ENCODE measurements at regions not wholly inside any gene's neighbourhood (a gene's known extent, or its start where the extent isn't known, plus 50 kb on each side); places are given as distances from the start of the nearest gene placed in this dataset.

- no peaks in the 10 kb centered on the region for H3K27me3 Mint-ChIP-seq (ENCODE audit: low read depth)
- peak overlapping the region; percentile 65 for H3K4me3 Mint-ChIP-seq
- H3K9me3 Mint-ChIP-seq, result no peaks in the 10 kb centered on the region
- H3K4me1 Mint-ChIP-seq (ENCODE audit: low read depth), result peaks cover 92% of the 10 kb centered on the region
- ATAC-seq, result no peak
- DNase-seq, result no peak
- peaks cover 81% of the 10 kb centered on the region for H3K36me3 Mint-ChIP-seq (ENCODE audit: insufficient read depth)
Observed at GRCh38 chr7:130937830-130938229, 203.8 kb upstream of the KLF14 start.

DNA sequence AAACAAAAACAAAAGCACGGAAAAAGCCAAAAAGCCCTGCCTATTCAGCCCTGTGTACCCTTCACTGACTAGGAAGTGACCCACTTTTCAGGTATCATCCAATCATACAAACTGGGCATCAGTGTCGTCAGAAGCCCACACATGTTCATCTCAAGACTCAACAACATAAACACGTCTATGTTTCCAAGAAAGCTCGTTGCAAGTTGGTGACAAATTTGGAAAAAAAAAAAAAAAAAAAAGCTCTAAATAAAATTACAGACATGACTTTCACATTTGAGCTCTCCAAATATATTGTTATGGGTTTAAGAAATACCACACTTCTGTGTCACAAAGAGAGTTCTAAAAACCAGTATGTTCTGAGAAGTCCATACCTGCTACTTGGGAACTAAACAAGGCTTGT, 204.7 kb upstream of the KLF14 start:
- Mint-ChIP-seq H3K9me3 (no peaks in the 10 kb centered on the region), H3K4me3 (peak overlapping the region; percentile 65), H3K4me1 (ENCODE audit: low read depth) (peaks cover 93% of the 10 kb centered on the region), H3K27me3 (ENCODE audit: low read depth) (no peaks in the 10 kb centered on the region), H3K36me3 (ENCODE audit: insufficient read depth) (peaks cover 81% of the 10 kb centered on the region)
- peak in 1 of 2 donors; percentile 49 for ATAC-seq
- DNase-seq, result no peak

DNA sequence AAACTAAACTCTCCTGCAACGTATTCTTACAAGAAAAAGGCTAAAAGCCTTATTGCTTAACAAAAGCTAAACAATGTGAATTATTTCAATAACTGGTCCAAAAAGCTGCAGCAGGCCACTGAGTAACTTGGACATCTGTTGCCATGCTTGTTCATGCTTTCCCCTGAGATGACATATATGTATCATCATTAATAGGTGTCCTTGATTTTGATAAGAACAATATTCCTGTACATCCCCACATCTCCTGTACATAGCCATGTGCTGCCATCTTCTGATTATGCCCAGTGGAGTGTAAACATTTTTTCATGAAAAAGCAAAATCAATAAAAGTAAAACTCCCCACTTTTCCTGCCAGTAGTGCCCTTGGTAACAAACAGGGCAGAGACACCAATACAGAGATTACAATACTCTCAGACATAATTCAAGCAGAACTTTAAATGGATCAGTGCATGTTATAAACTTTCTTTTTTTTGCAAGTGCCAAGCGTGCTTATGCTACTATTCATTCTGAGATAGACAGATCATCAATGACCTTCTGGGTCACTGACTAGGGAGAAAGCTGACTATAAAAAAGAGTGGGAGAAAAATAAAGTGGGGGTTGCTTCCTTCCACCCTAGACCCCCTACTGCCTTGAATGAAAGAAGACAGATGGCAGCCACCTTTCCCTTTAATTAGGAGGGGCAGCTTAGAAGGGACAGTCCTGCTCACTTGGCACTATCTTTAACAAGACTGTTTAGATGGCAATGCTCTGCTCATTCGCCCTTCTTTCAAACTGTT, 205.5 kb upstream of the KLF14 start:
- no peaks in the 10 kb centered on the region for H3K27me3 Mint-ChIP-seq (ENCODE audit: low read depth)
- peaks cover 79% of the 10 kb centered on the region for H3K36me3 Mint-ChIP-seq (ENCODE audit: insufficient read depth)
- ATAC-seq (no peak), DNase-seq (no peak)
- H3K9me3 Mint-ChIP-seq, result no peaks in the 10 kb centered on the region
- peaks cover 90% of the 10 kb centered on the region for H3K4me1 Mint-ChIP-seq (ENCODE audit: low read depth)
- peak overlapping the region; percentile 83 for H3K4me3 Mint-ChIP-seq

DNA sequence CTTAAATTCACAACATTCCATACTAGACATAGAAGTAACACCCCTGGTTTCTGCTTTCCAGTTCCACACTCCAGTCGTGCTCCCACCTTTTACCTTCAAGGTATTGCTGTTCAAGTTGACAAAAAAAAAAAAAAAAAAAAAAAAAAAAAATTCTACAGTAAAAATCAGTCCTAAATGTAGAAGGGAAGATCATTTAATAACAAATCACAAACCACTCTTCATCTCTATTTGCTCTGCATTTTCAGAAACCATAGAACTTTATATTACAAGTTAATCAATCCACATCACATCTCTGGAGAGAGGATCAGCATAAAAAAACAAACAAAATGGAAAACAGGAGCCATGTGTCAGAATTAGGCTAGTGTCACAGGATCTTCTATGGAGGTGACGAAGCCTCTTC, 206.3 kb upstream of the KLF14 start:
- Mint-ChIP-seq H3K36me3 (ENCODE audit: insufficient read depth) (peaks cover 83% of the 10 kb centered on the region), H3K4me1 (ENCODE audit: low read depth) (peaks cover 90% of the 10 kb centered on the region), H3K4me3 (peak overlapping the region; percentile 83), H3K9me3 (no peaks in the 10 kb centered on the region), H3K27me3 (ENCODE audit: low read depth) (no peaks in the 10 kb centered on the region)
- ATAC-seq, result no peak
- no peak for DNase-seq

DNA sequence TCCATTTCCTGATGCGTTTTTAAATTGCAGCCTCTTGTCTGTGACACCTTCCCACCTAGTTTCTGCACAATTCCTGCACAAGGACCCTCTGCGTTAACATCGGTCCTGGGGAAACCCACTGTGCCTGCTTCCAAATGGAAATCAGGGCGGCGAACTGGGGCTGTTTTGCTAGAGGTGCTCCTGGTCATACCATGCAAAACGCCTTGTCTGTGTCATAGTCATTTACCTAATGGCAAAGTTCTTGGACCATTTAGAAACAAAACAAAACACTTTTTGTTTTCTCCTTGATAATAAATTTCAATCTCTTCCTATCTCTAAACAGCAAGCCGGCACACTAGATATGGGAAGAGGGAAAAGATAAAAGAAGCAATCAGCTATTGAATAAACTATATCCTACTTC, 206.9 kb upstream of the KLF14 start:
- H3K27me3 Mint-ChIP-seq (ENCODE audit: low read depth), result no peaks in the 10 kb centered on the region
- peaks cover 90% of the 10 kb centered on the region for H3K4me1 Mint-ChIP-seq (ENCODE audit: low read depth)
- DNase-seq (no peak), ATAC-seq (no peak)
- H3K36me3 Mint-ChIP-seq (ENCODE audit: insufficient read depth), result peaks cover 83% of the 10 kb centered on the region
- peak overlapping the region; percentile 83 for H3K4me3 Mint-ChIP-seq
- H3K9me3 Mint-ChIP-seq, result no peaks in the 10 kb centered on the region

DNA sequence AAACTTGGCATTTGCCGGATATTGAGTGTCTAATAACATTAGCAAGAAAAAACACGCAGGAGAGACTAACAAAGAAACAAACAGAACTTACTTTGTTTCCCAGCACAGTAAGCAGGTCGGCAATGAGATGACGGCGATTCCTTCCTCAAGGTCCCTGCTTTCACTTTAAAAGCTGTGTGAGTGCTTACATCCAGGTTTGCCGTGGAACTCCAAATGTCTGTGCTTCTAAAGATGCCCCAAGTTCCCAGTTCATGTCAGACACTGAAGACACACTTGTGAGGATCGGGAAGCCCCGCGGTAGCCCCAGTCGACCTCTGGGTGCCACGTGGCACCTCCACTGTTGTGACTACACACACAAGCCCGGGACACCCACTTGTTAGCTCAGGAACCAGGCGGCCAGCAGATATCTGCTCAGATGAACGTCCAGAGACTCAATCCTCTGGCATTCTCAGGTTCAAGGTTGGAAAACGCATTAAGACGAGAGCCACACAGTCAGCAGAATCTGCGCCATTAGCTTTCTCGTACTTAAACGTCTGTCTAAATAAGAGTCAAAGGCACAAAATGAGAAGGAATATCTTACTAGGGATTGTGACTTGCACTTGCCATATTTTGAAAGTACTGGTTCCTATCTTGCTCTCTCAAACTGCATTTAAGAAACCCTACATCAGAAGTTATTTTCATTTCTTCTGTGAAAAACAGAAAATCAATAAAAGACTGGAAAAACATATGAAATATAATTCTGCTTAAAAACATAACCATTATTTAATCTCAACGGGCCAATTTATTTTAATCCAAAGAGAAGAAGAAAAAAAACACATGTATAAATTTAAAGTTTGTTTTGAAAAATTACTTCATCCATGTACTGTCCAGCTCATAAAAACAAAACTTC, 207.6 kb upstream of the KLF14 start:
- no peaks in the 10 kb centered on the region for H3K27me3 Mint-ChIP-seq (ENCODE audit: low read depth)
- DNase-seq (no peak), ATAC-seq (peak in 1 of 2 donors; percentile 10)
- H3K4me3 Mint-ChIP-seq, result peak overlapping the region; percentile 83
- H3K9me3 Mint-ChIP-seq, result no peaks in the 10 kb centered on the region
- H3K4me1 Mint-ChIP-seq (ENCODE audit: low read depth), result peaks cover 90% of the 10 kb centered on the region
- H3K36me3 Mint-ChIP-seq (ENCODE audit: insufficient read depth), result peaks cover 83% of the 10 kb centered on the region

- H3K4me3 Mint-ChIP-seq, result peak overlapping the region; percentile 83
- ATAC-seq (no peak), DNase-seq (no peak)
- H3K4me1 Mint-ChIP-seq (ENCODE audit: low read depth), result peaks cover 89% of the 10 kb centered on the region
- H3K9me3 Mint-ChIP-seq, result no peaks in the 10 kb centered on the region
- H3K27me3 Mint-ChIP-seq (ENCODE audit: low read depth), result no peaks in the 10 kb centered on the region
- peaks cover 79% of the 10 kb centered on the region for H3K36me3 Mint-ChIP-seq (ENCODE audit: insufficient read depth)
Observed at GRCh38 chr7:130942211-130942964, 208.4 kb upstream of the KLF14 start.

DNA sequence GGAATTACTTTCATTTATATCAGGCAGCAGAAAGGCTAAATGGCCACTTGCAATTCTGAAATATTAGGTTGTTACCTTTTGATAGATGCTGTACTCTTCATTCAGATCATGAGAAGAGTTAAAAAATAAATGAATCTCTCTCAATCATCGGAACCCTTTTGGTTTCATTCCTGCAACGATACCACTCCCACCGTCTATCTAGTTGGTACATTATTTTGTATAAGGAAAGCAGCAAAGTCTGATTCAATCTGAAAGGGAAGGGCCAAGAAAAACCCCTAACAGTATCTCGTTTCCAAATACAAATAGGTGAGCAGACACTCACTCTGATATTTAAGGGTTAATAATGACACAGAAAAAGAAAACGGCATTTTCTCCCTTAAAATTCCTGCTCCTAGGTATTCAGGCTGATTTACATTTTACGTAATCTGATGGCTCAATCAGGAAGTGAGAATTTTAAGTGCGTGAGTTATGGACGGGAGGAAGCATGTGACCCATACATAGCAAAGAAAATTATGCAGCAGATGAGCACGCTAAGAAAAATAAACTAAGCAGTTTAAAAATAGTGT, 209.4 kb upstream of the KLF14 start:
- H3K4me1 Mint-ChIP-seq (ENCODE audit: low read depth), result peaks cover 91% of the 10 kb centered on the region
- no peaks in the 10 kb centered on the region for H3K9me3 Mint-ChIP-seq
- peaks cover 78% of the 10 kb centered on the region for H3K36me3 Mint-ChIP-seq (ENCODE audit: insufficient read depth)
- ATAC-seq (peak; percentile 32 to 55), DNase-seq (no peak)
- H3K27me3 Mint-ChIP-seq (ENCODE audit: low read depth), result no peaks in the 10 kb centered on the region
- peak overlapping the region; percentile 83 for H3K4me3 Mint-ChIP-seq

DNA sequence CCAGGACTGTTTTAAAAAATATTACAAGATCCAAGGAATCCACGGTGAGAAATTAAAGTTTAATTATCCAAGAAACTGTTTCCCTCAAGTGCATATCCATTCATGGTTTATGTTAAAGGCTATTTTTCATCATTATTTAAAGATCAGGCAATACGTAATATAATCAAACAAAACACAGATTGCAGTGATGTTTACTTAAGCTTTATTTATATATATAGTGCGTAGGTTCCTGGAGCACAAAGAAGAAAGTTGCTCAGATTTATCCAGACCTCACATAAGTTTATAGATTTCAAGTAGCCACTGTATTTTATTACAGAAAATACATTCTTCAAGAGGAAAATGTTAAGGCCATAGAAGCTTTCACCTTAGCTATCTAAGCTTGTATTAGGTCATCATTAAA, 210.0 kb upstream of the KLF14 start:
- peak overlapping the region; percentile 83 for H3K4me3 Mint-ChIP-seq
- DNase-seq, result no peak
- no peaks in the 10 kb centered on the region for H3K9me3 Mint-ChIP-seq
- H3K36me3 Mint-ChIP-seq (ENCODE audit: insufficient read depth), result peaks cover 75% of the 10 kb centered on the region
- peaks cover 89% of the 10 kb centered on the region for H3K4me1 Mint-ChIP-seq (ENCODE audit: low read depth)
- H3K27me3 Mint-ChIP-seq (ENCODE audit: low read depth), result no peaks in the 10 kb centered on the region
- ATAC-seq, result no peak

GRCh38 chr7:130944997-130945396, 211.0 kb upstream of the KLF14 start:
- H3K4me3 Mint-ChIP-seq, result peak overlapping the region; percentile 70
- H3K4me1 Mint-ChIP-seq (ENCODE audit: low read depth), result peaks cover 80% of the 10 kb centered on the region
- peaks cover 71% of the 10 kb centered on the region for H3K36me3 Mint-ChIP-seq (ENCODE audit: insufficient read depth)
- H3K27me3 Mint-ChIP-seq (ENCODE audit: low read depth), result no peaks in the 10 kb centered on the region
- DNase-seq (no peak), ATAC-seq (peak in 1 of 2 donors; percentile 2)
- no peaks in the 10 kb centered on the region for H3K9me3 Mint-ChIP-seq

GRCh38 chr7:130945411-130945811, 211.4 kb upstream of the KLF14 start:
- peak overlapping the region; percentile 70 for H3K4me3 Mint-ChIP-seq
- peaks cover 78% of the 10 kb centered on the region for H3K4me1 Mint-ChIP-seq (ENCODE audit: low read depth)
- no peaks in the 10 kb centered on the region for H3K9me3 Mint-ChIP-seq
- peaks cover 68% of the 10 kb centered on the region for H3K36me3 Mint-ChIP-seq (ENCODE audit: insufficient read depth)
- no peaks in the 10 kb centered on the region for H3K27me3 Mint-ChIP-seq (ENCODE audit: low read depth)
- no peak for DNase-seq
- ATAC-seq, result peak; percentile 28 to 36

- ATAC-seq, result no peak
- Mint-ChIP-seq H3K27me3 (ENCODE audit: low read depth) (no peaks in the 10 kb centered on the region), H3K4me3 (peak overlapping the region; percentile 70), H3K36me3 (ENCODE audit: insufficient read depth) (peaks cover 62% of the 10 kb centered on the region), H3K9me3 (no peaks in the 10 kb centered on the region), H3K4me1 (ENCODE audit: low read depth) (peaks cover 71% of the 10 kb centered on the region)
- DNase-seq, result no peak
Observed at GRCh38 chr7:130946114-130946513, 212.1 kb upstream of the KLF14 start.

GRCh38 chr7:130947792-130948580, 214.0 kb upstream of the KLF14 start:
- Mint-ChIP-seq H3K4me3 (peak overlapping the region; percentile 70), H3K36me3 (ENCODE audit: insufficient read depth) (peaks cover 45% of the 10 kb centered on the region), H3K27me3 (ENCODE audit: low read depth) (no peaks in the 10 kb centered on the region), H3K9me3 (no peaks in the 10 kb centered on the region), H3K4me1 (ENCODE audit: low read depth) (peaks cover 58% of the 10 kb centered on the region)
- DNase-seq (no peak), ATAC-seq (peak; percentile 19 to 24)
